ENCODE measurements at regions not wholly inside any gene's neighbourhood (a gene's known extent, or its start where the extent isn't known, plus 50 kb on each side); places are given as distances from the start of the nearest gene placed in this dataset.
"Not testable (repeated sequence)": the region's sequence is repeated elsewhere in the genome, so short reads cannot be mapped to it uniquely, and the experiment has no call there.

DNA sequence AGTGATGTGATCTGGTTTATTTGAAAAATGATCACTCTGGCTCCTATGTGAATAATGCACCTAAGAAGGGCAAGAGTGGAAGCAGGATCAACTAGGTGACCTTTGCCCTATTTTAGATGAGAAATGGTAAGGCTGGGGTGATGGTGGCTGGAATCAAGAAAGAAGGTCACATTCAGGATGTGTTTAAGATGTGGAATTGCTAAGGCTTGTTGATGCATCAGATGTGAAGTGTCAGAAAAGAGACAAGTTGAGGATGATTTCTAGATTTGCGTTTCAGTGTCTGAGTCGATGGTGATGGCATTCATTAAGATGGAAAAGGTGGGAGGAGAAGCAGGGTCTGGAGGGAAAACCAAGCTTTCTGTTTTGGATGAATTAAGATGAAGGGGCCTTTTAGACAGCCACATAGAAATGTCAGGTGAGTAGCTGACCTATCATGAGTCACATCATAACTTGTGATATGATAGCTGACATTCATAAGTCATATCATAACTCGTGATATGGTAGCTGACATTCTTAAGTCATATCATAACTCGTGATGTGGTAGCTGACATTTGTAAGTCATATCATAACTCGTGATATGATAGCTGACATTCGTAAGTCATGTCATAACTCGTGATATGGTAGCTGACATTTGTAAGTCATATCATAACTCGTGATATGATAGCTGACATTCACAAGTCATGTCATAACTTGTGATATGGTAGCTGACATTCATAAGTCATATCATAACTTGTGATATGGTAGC lies 101.2 kb upstream of the SEC11C start:
- no peak for DNase-seq (ENCODE audit: low spot score)

DNA sequence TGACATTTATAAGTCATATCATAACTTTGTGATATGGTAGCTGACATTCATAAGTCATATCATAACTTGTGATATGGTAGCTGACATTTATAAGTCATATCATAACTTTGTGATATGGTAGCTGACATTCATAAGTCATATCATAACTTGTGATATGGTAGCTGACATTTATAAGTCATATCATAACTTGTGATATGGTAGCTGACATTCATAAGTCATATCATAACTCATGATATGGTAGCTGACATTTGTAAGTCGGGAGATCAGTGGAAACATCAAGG lies 100.7 kb upstream of the SEC11C start:
- DNase-seq (ENCODE audit: low spot score), result not testable (repeated sequence)

DNA sequence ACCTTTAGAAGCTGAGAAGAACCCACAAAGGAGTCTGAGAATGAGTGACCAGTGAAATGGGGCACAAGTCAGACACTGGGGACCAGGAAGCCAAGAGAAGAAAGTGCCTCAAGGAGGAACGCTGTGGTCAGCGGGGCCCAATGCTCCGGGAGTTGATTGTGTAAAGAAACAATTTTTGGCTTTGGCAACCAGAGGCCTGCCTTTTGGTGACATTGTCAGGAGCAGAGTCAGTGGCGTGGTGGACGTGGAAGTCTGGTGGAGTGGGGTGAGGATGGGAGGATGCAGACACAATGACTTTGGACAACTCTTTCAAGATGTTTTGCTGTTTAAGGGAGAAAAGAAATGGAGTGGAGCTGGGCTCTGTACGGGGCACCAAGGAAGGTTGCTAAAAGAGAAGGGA lies 100.2 kb upstream of the SEC11C start:
- DNase-seq (ENCODE audit: low spot score), result no peak

DNA sequence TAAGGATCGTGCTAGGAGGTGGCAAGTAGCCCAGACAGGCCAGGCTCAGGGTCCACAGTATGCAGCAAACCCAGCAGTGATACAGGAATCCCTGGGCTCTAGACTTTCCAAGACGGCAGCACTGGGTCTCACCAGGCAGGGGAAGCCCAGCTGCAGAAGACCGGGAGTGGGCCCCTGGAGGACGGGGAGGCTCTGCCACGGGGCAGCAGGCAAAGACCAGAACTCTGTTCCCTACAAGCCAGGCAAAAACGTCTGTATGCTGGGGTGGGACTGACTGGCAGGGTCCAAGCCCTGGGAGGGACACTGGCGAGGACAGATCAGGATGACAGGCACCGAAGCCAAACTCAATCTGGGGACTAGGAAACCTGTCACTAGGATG lies 98.9 kb upstream of the SEC11C start:
- DNase-seq (ENCODE audit: low spot score), result no peak

DNA sequence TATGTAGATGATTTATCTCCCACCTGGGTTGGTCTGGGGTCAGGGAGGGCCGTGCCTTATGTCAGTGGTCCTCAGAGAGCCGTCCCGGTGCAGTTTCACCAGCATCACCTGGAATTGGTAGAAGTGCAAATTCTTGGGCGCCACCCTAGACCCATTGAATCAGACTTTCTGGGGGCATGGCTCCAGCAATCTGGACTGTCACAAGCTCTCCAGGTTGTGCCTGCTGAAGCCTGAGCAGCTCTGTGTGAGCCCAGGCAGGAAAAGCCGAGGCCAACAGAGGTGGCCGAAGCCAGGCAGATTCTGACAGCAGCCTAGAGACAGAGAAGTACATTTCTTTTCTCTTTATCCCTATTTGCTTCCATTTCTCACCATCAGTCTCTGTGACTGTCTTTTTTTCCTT lies 98.4 kb upstream of the SEC11C start:
- no peak for DNase-seq (ENCODE audit: low spot score)

DNA sequence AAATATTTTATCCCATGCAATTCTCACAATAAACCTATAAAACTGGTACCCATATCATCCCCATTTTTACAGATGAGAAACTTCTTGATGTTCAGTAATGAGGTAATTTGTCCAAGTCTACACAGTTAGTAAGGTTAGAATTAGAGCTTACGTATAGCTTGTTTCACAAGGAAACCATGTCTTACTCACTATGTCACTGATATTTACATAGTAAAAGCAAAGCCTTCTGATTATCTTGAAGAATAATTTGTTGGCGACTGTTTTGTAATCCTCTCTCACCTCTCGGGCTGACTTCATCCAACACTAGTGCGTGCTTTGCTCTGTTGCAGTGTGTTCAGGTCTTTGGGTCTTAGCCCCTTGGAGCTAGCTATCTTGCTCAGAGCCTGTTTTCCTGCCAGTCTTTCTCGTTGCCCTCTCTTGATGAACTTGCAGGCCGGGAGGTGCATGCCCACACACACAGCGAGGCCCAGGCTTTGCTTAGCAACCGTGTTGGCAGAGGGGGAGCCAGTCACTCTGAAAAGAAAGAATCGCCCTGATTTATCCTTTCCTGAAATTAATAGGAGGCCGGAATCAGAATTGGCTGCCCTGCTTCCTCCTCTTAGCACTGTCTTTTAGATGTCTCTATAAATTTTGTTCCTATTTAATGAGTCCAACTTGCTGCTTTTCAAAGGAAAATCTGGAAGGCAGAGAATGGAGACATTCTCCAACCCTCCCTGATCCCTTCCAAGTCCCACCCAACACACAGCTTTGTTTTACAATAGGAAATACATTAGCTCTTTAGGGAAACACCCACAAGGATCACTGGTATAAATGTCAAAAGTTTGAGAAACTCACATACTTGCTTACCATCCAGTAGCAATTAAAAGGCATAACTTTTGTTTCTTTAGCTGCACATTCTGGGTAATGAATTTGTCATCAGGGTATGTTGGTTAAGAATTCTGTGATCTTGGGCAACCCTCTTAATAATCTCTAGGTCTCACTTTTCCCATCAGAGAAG lies 97.6 kb upstream of the SEC11C start:
- DNase-seq (ENCODE audit: low spot score), result no peak

DNA sequence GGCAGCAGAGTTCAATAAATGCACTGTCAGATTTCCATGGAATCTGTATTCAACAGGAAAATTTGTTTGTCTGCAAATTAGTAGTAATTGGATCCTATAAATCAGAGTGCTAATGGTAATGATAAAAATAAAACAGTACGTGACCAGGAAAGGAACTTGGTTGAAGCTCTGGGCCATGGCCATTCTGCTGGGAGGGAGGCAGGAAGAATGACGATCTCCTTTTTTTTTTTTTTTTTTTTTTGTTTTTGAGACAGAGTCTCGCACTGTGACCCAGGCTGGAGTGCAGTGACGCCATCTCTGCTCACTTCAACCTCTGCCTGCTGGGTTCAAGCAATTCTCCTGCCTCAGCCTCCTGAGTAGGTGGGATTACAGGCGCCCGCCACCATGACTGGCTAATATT lies 94.8 kb upstream of the SEC11C start:
- no peak for DNase-seq (ENCODE audit: low spot score)

DNA sequence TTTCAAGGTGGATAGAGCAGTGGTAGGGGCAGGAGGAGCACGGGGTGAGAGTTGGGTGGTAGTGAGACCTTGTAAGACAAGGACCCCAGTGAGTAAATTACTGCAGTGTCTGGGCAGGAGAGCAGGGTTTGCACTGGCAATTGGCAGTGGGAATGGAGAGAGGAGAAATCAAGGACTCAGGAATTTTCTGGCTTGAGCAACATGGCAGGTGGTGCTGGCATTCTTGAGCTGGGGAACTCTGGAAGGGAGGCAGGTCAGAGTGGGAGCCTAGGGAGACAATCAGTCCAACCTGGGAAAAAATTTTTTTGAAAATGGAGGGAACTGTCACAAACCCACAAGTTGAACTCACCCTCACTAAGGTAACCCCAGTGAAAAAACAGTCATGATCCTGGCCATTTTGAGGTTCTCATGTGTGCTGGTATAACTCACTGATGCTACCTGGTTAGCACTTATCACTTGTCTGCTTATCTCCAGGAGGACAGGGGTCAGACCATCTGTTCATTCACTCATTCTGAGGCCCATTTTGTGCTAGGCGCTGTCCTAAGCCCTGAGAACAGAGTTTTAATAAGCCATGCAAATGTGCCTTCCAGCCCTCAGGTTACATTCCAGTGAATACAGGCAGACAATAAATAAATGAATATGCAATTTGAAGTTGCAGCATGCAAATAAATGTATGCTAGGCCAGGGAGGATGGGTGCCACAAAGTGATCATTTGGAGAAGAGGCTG lies 92.2 kb upstream of the SEC11C start:
- no peak for DNase-seq (ENCODE audit: low spot score)

DNA sequence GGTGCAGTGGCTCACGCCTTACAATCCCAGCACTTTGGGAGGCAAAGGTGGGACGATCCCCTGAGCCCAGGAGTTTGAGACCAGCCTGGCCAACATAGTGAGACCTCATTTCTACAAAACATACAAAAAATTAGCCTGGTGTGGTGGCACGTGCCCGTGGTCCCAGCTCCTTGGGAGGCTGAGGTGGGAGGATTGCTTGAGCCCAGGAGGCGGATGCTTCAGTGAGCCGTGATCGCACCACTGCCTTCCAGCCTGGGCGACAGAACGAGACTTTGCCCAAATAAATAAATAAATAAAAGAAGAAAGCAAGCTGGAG lies 91.7 kb upstream of the SEC11C start:
- DNase-seq (ENCODE audit: low spot score), result no peak

DNA sequence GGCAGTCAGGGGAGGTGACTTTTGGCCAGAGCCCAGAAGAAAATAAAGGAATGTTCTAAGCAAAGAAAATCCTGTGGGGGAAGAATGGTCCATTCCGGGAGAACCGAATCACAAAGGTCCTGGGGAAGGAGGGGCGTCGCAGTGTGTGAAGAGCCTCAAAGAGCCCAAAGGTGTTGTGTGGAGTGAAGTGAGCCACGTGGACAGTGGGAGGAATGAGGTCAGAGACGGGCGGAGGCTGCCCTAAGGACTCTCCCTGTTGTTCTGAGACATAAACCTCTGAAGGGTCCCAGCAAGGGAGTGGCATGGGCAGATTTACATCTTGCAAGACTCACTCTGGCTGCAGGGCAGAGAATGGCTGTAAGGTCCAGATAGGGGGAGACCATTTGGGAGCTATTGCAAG lies 91.3 kb upstream of the SEC11C start:
- DNase-seq (ENCODE audit: low spot score), result no peak

DNA sequence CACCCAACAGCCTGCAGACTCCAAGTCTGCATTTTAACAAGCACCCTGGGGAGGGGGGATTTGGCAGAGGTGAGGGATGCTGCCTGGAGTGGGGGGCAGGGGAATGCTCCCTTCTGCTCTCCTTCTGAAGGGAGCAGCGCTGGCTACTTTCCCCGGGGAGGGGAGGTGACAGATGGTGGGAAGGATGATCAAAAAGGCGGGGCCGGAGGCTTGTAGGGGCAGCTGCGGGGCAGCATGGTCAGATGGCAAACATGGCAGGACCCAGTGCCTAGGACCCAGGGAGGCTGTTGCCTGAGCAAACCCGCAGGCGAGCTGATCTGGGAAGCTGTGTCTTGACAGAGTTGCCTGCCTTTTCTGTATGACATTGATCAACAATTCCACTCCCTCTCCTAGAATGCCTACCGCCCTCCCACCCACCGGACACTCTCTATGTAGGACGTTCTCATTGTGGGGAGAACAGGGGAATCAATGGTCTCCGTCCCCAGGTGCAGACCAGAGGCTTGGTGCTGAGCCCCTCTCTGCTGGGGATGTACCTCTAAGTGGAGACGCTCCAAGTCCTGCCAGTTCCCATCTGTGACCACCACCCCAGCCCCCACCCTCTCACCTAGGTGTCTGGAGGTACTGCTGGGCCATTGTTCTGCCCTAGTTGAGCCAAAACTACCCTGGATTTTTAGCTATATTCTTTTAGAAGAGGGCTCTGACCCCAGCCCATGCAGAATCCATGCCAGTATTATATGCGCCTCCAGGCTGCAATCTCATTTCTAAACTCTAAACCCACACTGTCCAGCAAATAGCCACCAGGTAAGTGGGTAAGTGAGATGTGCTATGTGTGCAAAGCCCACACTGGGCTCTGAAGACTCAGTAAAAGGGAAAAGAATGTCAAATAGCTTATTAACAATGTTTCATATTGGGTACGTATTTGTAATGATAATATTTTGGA lies 89.7 kb upstream of the SEC11C start:
- DNase-seq (ENCODE audit: low spot score), result no peak

DNA sequence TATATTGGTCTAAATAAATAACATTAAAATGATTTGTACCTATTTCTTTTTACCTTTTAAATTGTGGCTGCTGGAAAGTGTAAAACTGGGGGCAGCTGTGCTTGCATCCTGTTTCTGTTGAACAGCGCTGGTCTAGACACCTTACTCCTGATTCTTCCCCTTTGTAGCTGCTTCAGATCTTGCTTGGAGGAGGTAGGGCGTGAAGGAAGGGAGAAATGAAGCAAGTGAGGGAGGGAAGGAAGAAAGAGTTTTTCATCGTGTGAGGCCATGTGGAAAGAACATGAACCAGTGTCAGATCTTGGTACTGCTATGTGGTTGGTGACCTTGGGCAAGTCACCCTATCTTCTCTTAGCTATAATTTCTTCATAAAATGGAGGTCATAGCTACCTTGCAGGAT lies 89.0 kb upstream of the SEC11C start:
- DNase-seq (ENCODE audit: low spot score), result no peak

DNA sequence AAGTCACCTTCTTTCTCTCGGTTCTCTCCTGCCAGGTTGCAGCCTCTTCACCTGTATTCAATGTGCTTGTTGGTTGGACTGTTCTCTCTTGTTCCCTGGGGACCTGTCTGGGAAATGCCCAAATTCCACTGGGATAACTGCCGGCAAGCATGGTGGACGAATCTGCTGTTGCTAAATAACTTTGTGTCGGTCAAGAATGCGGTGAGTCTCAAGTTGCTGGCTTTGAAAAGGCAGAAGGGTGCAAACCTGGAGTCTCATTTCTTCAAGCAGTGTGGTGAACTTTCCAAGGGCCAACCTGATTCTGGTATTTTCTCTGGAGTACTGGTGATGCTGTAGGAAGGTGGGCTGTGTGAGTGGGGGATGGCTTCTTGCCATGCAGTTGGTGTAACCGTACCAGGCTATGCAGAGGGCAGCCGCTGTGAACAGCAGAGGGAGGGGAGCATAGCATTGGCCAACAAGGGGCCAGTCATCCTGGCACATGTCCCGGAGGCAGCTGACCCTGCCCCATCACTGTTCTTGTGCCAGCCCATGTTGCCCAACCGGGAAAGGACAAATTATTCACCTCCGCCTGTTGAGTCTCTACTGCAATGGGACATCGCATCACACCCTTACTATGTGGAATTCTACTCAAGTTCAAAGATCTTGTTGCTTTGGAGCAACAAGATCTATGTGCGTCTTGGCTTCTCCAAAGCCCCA lies 88.1 kb upstream of the SEC11C start:
- DNase-seq (ENCODE audit: low spot score), result no peak

DNA sequence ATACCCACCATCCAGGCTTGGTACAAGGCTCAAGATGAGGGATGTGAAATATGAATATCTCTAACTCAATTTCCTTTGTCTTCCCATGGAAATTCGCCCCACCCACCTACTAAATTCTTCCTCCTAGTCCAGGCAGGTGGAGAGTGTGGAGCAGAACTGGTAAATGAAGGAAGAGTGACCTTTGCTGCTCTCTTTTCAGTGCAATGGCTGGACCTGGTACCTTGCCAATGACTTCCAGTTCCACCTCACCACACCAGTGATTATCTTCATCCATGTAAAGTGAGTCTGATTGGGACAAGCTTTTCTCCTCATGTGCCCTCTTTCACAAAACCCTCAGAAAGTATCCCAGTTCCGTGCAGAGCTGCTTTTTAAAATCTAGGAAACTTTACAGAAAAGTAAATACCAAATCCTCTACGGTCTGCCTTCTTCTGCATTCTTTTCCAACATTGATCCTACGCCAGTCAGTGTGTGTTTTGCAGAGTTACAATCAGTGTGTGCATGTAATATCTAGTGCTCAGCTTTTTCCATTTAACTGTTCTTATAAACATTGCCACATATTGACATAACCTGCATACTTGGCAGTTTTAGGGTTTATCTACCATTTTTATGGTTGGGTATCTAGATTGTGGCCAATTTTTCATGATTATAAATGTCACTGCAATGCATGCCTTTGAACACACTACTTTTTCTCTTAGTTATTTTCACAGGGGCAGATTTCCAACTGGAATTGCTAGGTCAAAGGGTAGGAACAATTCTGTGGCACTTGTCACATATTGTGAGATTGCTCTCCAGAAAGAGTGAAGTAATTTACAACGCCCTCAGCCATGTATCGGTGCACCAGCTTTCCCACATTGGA lies 86.5 kb upstream of the SEC11C start:
- DNase-seq (ENCODE audit: low spot score), result no peak

DNA sequence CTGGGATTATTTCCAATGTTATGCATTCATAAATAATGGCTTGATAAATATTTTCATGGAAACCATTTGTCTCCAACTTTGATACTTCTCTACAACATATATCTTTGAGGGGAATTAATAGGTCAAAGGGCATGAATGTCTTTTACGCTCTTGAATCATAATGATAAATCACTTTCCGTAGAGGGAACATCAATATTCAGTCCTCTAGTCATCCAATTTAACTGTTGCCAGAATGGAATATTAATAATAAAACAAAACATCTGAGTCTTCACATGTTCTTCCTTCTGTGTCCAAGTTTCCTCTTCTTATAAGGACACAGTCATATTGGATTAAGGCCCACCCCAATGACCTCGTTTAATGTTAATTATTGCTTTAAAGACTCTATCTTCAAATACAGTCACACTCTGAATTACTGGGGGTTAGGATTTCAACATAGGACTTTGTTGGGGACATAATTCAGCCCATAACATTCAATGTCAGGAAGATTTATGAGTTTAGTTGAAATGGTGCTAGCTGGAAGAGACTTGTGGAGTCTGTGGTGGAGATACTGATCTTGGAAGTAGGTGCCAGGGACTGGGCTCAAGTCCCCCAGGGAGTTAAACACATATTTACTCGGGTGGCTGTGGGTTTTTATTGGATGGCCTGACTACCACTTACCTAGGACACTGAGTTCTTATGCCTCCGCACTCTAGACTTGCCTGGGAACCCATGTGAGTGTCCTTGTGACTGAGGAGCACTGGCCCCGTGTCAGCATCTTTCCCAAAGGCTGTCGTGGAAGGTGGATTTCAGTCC lies 85.0 kb upstream of the SEC11C start:
- no peak for DNase-seq (ENCODE audit: low spot score)

DNA sequence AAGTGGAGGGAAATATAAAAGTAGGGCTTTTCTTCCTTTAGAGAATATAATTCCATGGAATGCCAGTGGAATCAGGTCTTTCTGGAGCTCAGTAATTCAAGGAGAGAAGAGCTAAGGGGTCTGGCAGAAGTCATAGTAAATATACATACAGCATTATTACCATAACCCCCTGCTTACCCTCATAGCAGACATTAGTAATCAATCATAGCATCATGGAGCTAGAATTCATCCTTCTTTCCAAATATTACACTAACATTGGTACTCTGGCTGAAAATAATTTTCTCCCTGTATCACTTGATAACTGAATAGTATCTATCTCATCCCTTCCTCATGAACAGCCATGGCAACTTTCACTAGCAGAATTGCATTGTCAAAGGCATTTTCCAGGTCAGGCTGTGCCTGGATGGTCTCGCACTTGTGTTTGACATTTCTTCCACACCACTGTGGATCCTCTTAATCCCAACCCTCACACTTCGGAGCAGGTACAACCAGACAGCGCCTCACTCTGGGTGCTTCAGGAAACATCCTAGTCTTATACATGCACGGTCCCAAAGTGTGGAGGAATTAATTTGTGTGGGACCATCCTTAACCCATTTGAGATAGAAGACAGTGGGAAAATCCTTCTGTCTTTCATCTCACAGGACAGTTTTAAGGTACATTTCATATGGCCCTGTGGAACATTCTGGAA lies 84.2 kb upstream of the SEC11C start:
- DNase-seq (ENCODE audit: low spot score), result no peak

DNA sequence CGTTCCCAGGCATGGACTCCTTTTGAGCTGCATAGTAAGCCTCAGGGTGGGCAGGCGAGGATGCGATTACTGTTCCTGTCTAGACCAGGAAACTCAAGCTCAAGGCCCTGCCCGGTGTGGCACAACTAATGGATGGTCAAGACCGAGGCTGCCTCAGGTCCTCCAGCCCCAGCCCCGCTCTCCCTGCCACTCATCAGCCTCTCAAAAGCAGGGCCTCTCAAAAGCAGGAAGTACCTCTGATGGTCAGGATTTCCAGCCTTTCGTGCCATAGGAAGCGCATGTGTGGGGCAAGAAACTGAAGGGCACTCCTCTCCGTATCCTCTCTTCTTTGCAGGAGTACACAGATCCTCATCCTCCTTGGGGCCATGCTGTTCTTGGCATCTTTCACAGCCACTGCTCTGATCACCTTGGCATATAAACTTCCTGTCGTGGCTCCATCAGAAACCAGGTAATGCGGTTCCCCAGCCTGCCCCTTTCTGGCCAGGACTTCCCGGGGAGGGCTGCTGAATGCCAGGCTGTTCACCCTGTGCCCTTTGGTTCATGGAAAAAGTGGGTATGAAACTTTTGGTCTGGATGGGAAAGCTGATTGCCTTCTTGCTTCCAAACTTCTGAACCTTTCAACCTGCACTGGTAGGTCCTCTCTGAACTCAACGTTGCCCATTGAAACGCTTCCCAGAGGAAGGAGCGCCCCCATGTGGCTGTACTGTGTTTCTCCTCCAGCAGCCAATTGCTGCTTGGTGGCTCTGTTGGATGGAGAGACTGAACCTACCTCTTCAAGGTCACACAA lies 82.8 kb upstream of the SEC11C start:
- peak; percentile 61 for DNase-seq (ENCODE audit: low spot score)

DNA sequence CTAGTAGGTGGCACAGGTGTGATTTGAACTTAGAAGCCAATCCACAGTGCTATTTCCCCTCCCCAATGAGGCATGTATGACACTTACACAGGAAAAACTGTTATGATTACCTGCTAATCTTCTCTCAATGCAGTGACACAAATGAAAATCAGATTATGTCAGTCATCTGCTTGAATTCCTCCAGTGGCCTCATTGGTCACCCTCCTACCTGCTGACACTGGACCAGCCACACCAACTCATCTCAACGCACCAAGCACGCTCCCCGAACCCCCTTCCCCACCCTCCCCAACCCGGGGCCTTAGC lies 82.2 kb upstream of the SEC11C start:
- no peak for DNase-seq (ENCODE audit: low spot score)
